Hepatocyte (in vitro differentiated cells): ENCODE measurements at regions not wholly inside any gene's neighbourhood (a gene's known extent, or its start where the extent isn't known, plus 50 kb on each side); places are given as distances from the start of the nearest gene placed in this dataset.

Experiments used
- CTCF ChIP-seq: fragments of 200-600 bp; sonication (generic); IDR thresholded peaks from 2 replicates; pipeline ENCODE4 v1.5.1; 2016; ENCODE audit warnings: antibody characterized with exemption, mild to moderate bottlenecking; ENCODE audit not compliant: poor library complexity
- EZH2 ChIP-seq: fragments of 200-600 bp; sonication (generic); IDR thresholded peaks from 2 replicates; pipeline ENCODE4 v1.6.1; 2016; ENCODE audit warnings: antibody characterized with exemption, mild to moderate bottlenecking, borderline replicate concordance
- EZH2phosphoT487 ChIP-seq: fragments of 200-600 bp; sonication (generic); IDR thresholded peaks from one replicate; pipeline ENCODE4 v1.6.1; 2018; ENCODE audit warnings: antibody characterized with exemption, mild to moderate bottlenecking, low read depth, moderate library complexity; ENCODE audit not compliant: unreplicated experiment, severe bottlenecking

GRCh38 chr14:42374332-42374731 lies 767.7 kb downstream of the LRFN5 start:
- TF ChIP-seq CTCF (no peak), EZH2 (no peak), EZH2phosphoT487 (no peak)
